A673 (cell line): ENCODE measurements at regions not wholly inside any gene's neighbourhood (a gene's known extent, or its start where the extent isn't known, plus 50 kb on each side); places are given as distances from the start of the nearest gene placed in this dataset.
"Not testable (repeated sequence)": the region's sequence is repeated elsewhere in the genome, so short reads cannot be mapped to it uniquely, and the experiment has no call there.

Source experiments
- BruUV-seq: library from RNA; stranded (reverse); fragments of 400-500 nt; replicated peaks from 2 replicates; lab custom pipeline; 2021; lab: Mats Ljungman, UMichigan
- CTCF ChIA-PET: fragments of 300-600 bp; sonication (Branson Sonifier 250); formaldehyde crosslinking; loops from one replicate; lab custom pipeline; 2022; ENCODE audit warnings: antibody characterized with exemption; lab: Charles Lee
- POLR2A ChIA-PET: fragments of 300-600 bp; sonication (Branson Sonifier 250); formaldehyde crosslinking; loops from one replicate; lab custom pipeline; 2022; ENCODE audit warnings: antibody characterized with exemption; ENCODE audit not compliant: low non-redundant PET; lab: Charles Lee
- DNase-seq: peaks from one replicate; pipeline ENCODE4 v3.0.0-alpha.2; 2015; ENCODE audit warnings: low spot score
- H3K27ac ChIP-seq: fragments of 200-600 bp; sonication (generic); 2 replicates; pipeline ENCODE4 v1.5.1; 2016; ENCODE audit warnings: mixed run types, low read depth, mild to moderate bottlenecking, mixed read lengths, antibody characterized with exemption, low read length; ENCODE audit not compliant: poor library complexity, severe bottlenecking
- H3K27me3 ChIP-seq: fragments of 200-600 bp; sonication (generic); replicated peaks from 2 replicates; pipeline ENCODE4 v1.6.1; 2017; ENCODE audit warnings: mixed run types, low read depth, mild to moderate bottlenecking, mixed read lengths, antibody characterized with exemption, low read length; ENCODE audit not compliant: insufficient read depth, poor library complexity
- H3K36me3 ChIP-seq: fragments of 200-600 bp; sonication (generic); 2 replicates; pipeline ENCODE4 v1.6.1; 2016; ENCODE audit warnings: mixed run types, mild to moderate bottlenecking, mixed read lengths, antibody characterized with exemption, low read length; ENCODE audit not compliant: insufficient read depth, poor library complexity, severe bottlenecking
- H3K4me1 ChIP-seq: fragments of 200-600 bp; sonication (generic); 2 replicates; pipeline ENCODE4 v1.6.1; 2017; ENCODE audit warnings: mixed run types, mild to moderate bottlenecking, mixed read lengths, antibody characterized with exemption, low read length; ENCODE audit not compliant: insufficient read depth, poor library complexity, severe bottlenecking
- H3K4me3 ChIP-seq: fragments of 200-600 bp; sonication (generic); 2 replicates; pipeline ENCODE4 v1.5.1; 2016; ENCODE audit warnings: low read depth, mixed run types, mild to moderate bottlenecking, mixed read lengths, low read length; ENCODE audit not compliant: poor library complexity, severe bottlenecking
- H3K9me3 ChIP-seq: fragments of 200-600 bp; sonication (generic); 2 replicates; pipeline ENCODE4 v1.6.1; 2016; ENCODE audit warnings: mixed run types, low read depth, mild to moderate bottlenecking, mixed read lengths, antibody characterized with exemption, low read length; ENCODE audit not compliant: poor library complexity, severe bottlenecking
- CTCF ChIP-seq: fragments of 300-800, 200-600 bp; sonication (generic); conservative IDR thresholded peaks from 2 replicates; pipeline ENCODE4 v1.5.1; 2017; ENCODE audit warnings: low read depth, mild to moderate bottlenecking, antibody characterized with exemption, low read length, moderate library complexity, mixed read lengths
- EZH2 ChIP-seq: fragments of 200-600 bp; sonication (generic); IDR thresholded peaks from 2 replicates; pipeline ENCODE4 v1.6.1; 2017; ENCODE audit warnings: borderline replicate concordance, low read depth, mild to moderate bottlenecking, mixed read lengths, antibody characterized with exemption, low read length; ENCODE audit not compliant: poor library complexity, severe bottlenecking
- intact Hi-C: fragments of 100-400 bp; cut with micrococcal nuclease; formaldehyde crosslinking; loops from one replicate; pipeline ENCODE4 v1.10.0; 2022; ENCODE audit not compliant: unreplicated experiment

- BruUV-seq = no TSS peak
- CTCF ChIA-PET = no interaction called here
Observed at GRCh38 chr19:21617740-21618339, 112.4 kb downstream of the ZNF429 start.

GRCh38 chr19:21614776-21615175 is 109.4 kb downstream of the ZNF429 start:
- H3K4me1 ChIP-seq, H3K36me3 ChIP-seq, H3K27me3 ChIP-seq, POLR2A ChIA-PET, H3K27ac ChIP-seq, CTCF ChIA-PET, BruUV-seq, intact Hi-C loops, DNase-seq, H3K4me3 ChIP-seq: not testable (repeated sequence)
- H3K9me3 ChIP-seq = peaks cover 18% of the 10 kb centered on the region

More at GRCh38 chr19:21617740-21618339, 112.4 kb downstream of the ZNF429 start:
- no peak overlapping the region for H3K27ac ChIP-seq
- no peaks in the 10 kb centered on the region for H3K36me3 ChIP-seq
- POLR2A ChIA-PET = no interaction called here
- no peak overlapping the region for H3K4me3 ChIP-seq
- no peaks in the 10 kb centered on the region for H3K4me1 ChIP-seq
- H3K9me3 ChIP-seq = peaks cover 13% of the 10 kb centered on the region
- intact Hi-C loops = no loop called here
- DNase-seq = no peak
- TF ChIP-seq EZH2 (no peak), CTCF (no peak)
- H3K27me3 ChIP-seq = no peaks in the 10 kb centered on the region

GRCh38 chr19:21613201-21613600 is 107.8 kb downstream of the ZNF429 start:
- POLR2A ChIA-PET, intact Hi-C loops, CTCF ChIA-PET, H3K36me3 ChIP-seq, H3K4me1 ChIP-seq, DNase-seq, H3K27ac ChIP-seq, H3K27me3 ChIP-seq, BruUV-seq, H3K4me3 ChIP-seq: not testable (repeated sequence)
- H3K9me3 ChIP-seq = peaks cover 27% of the 10 kb centered on the region

- Histone ChIP-seq H3K27ac (no peak overlapping the region), H3K27me3 (no peaks in the 10 kb centered on the region), H3K36me3 (no peaks in the 10 kb centered on the region), H3K4me1 (no peaks in the 10 kb centered on the region), H3K4me3 (no peak overlapping the region), H3K9me3 (peaks cover 22% of the 10 kb centered on the region)
- CTCF ChIA-PET = no interaction called here
- TF ChIP-seq EZH2 = no peak
- no peak for TF ChIP-seq CTCF
- no peak for DNase-seq
- POLR2A ChIA-PET = no interaction called here
- intact Hi-C loops = no loop called here
- no TSS peak for BruUV-seq
Observed at GRCh38 chr19:21612403-21612872, 107.0 kb downstream of the ZNF429 start.
